C4-2B (cell line): ENCODE measurements at regions not wholly inside any gene's neighbourhood (a gene's known extent, or its start where the extent isn't known, plus 50 kb on each side); places are given as distances from the start of the nearest gene placed in this dataset.

Experiments used
- H3K27ac ChIP-seq: fragments of 450-650 bp; 2 replicates; pipeline ENCODE4 v1.5.1; 2017
- CTCF ChIP-seq: fragments of 450-650 bp; conservative IDR thresholded peaks from 2 replicates; pipeline ENCODE4 v1.5.1; 2017; ENCODE audit warnings: mild to moderate bottlenecking
- ZFX ChIP-seq: fragments of 450-650 bp; IDR thresholded peaks from 2 replicates; pipeline ENCODE4 v1.6.1; 2017

GRCh38 chr7:18081617-18082016 lies 54.0 kb upstream of the PRPS1L1 start:
- no peak for TF ChIP-seq ZFX
- TF ChIP-seq CTCF, result no peak
- no peak overlapping the region for H3K27ac ChIP-seq

GRCh38 chr7:18082169-18082568 lies 54.5 kb upstream of the PRPS1L1 start:
- no peak overlapping the region for H3K27ac ChIP-seq
- TF ChIP-seq ZFX (no peak), CTCF (no peak)

- TF ChIP-seq ZFX (no peak), CTCF (no peak)
- no peak overlapping the region for H3K27ac ChIP-seq
Measured at GRCh38 chr7:18086165-18087025, 58.7 kb upstream of the PRPS1L1 start.

- no peak overlapping the region for H3K27ac ChIP-seq
- TF ChIP-seq ZFX, result no peak
Measured at GRCh38 chr7:18087026-18087686, 59.5 kb upstream of the PRPS1L1 start.

- TF ChIP-seq CTCF (no peak), ZFX (no peak)
- H3K27ac ChIP-seq, result no peak overlapping the region
Measured at GRCh38 chr7:18087687-18088078, 60.0 kb upstream of the PRPS1L1 start.

- H3K27ac ChIP-seq, result no peak overlapping the region
- no peak for TF ChIP-seq CTCF
- no peak for TF ChIP-seq ZFX
Measured at GRCh38 chr7:18096087-18096486, 68.4 kb upstream of the PRPS1L1 start.

- TF ChIP-seq ZFX, result no peak
- TF ChIP-seq CTCF, result no peak
- no peak overlapping the region for H3K27ac ChIP-seq
Measured at GRCh38 chr7:18102576-18102975, 74.9 kb upstream of the PRPS1L1 start.
